B cell (primary cell): ENCODE measurements at regions not wholly inside any gene's neighbourhood (a gene's known extent, or its start where the extent isn't known, plus 50 kb on each side); places are given as distances from the start of the nearest gene placed in this dataset.

Experiments
- EZH2 ChIP-seq: IDR thresholded peaks from 2 replicates; pipeline ENCODE4 v1.6.1; 2012; ENCODE audit warnings: borderline replicate concordance, low read depth, mild to moderate bottlenecking, moderate library complexity, low read length; ENCODE audit not compliant: insufficient read depth, poor library complexity, severe bottlenecking
- TF ChIP-seq, protein P1 (sequence below): fragments of 200-600 bp; IDR thresholded peaks from one replicate; pipeline ENCODE4 v1.8.0; 2022; ENCODE audit warnings: antibody characterized with exemption, mild to moderate bottlenecking

DNA sequence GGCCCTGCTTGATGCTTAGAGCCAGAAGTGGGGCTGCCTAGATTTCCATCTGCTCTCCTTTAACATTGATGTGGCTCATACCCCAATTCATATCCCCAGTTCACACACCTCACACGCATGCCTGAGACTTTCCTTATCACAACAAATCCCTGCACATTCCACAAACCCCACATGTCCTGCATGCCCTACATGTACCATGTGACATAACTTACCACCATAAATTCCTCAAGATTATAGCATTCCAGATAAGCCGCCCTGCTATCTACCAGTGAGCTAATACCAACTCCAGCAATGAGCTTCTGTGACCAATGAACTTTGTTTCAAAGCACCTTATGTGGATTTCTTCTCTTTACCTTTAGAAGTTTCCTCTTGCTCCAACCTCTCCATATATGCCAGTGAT lies 104.7 kb upstream of the RAB11FIP2 start:
- TF ChIP-seq, protein P1, sequence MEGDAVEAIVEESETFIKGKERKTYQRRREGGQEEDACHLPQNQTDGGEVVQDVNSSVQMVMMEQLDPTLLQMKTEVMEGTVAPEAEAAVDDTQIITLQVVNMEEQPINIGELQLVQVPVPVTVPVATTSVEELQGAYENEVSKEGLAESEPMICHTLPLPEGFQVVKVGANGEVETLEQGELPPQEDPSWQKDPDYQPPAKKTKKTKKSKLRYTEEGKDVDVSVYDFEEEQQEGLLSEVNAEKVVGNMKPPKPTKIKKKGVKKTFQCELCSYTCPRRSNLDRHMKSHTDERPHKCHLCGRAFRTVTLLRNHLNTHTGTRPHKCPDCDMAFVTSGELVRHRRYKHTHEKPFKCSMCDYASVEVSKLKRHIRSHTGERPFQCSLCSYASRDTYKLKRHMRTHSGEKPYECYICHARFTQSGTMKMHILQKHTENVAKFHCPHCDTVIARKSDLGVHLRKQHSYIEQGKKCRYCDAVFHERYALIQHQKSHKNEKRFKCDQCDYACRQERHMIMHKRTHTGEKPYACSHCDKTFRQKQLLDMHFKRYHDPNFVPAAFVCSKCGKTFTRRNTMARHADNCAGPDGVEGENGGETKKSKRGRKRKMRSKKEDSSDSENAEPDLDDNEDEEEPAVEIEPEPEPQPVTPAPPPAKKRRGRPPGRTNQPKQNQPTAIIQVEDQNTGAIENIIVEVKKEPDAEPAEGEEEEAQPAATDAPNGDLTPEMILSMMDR, result no peak
- TF ChIP-seq EZH2, result no peak
